B cell (primary cell): ENCODE measurements at regions not wholly inside any gene's neighbourhood (a gene's known extent, or its start where the extent isn't known, plus 50 kb on each side); places are given as distances from the start of the nearest gene placed in this dataset.

Source experiments
- ATAC-seq: fragments of 200-7000 bp; cut with Tn5 transposase; one replicate; pipeline ENCODE4 v1.10.0; 2021; ENCODE audit warnings: low read depth, mild to moderate bottlenecking, moderate number of reproducible peaks, moderate library complexity
- CTCF ChIA-PET: fragments of 350-600 bp; sonication (Branson Sonifier 250); formaldehyde crosslinking; loops from one replicate; lab custom pipeline; 2021; ENCODE audit warnings: antibody characterized with exemption, inconsistent platforms; lab: Charles Lee
- POLR2A ChIA-PET: fragments of 350-600 bp; sonication (Branson Sonifier 250); formaldehyde crosslinking; loops from one replicate; lab custom pipeline; 2021; ENCODE audit warnings: antibody characterized with exemption; lab: Charles Lee
- DNase-seq: peaks from one replicate; pipeline ENCODE4 v3.0.0; 2013
- H2AFZ ChIP-seq: 2 replicates; pipeline ENCODE4 v1.6.1; 2012; ENCODE audit warnings: mild to moderate bottlenecking, low read depth, low read length; ENCODE audit not compliant: insufficient read depth, poor library complexity, severe bottlenecking
- H3K27ac ChIP-seq, 2 donors: 1 replicate in 1 of 2; 2 replicates in 1 of 2; pipeline ENCODE4 v1.5.1; 2012 to 2013; ENCODE audit warnings: low read length in 2 of 2, mild to moderate bottlenecking in 2 of 2, moderate library complexity in 1 of 2
- H3K27me3 ChIP-seq, 4 experiments: fragments of 200-600 bp in 1 of 4; sonication (generic) in 1 of 4; replicated peaks in 1 of 4; 1 replicate in 2 of 4; 2 replicates in 2 of 4; pipeline versions ENCODE4 v1.6.1 to v1.7.0; 2013 to 2016; ENCODE audit warnings: low read length in 3 of 4, mild to moderate bottlenecking in 2 of 4, mixed read lengths in 1 of 4, moderate library complexity in 1 of 4; ENCODE audit not compliant: insufficient read depth in 4 of 4, control insufficient read depth in 3 of 4; ENCODE audit errors: control extremely low read depth in 1 of 4
- H3K36me3 ChIP-seq, 2 experiments: replicated peaks in 1 of 2; 1 replicate in 1 of 2; 2 replicates in 1 of 2; pipeline versions ENCODE4 v1.6.1 to v1.7.1; 2013; ENCODE audit warnings: low read length in 1 of 2; ENCODE audit not compliant: insufficient read depth in 2 of 2, control insufficient read depth in 1 of 2; ENCODE audit errors: control extremely low read depth in 1 of 2, extremely low read depth in 1 of 2
- H3K4me1 ChIP-seq, 2 donors: fragments of 200-600 bp in 1 of 2; sonication (generic) in 1 of 2; 1 replicate in 1 of 2; 2 replicates in 1 of 2; pipeline versions ENCODE4 v1.5.1 to v1.6.1; 2013 to 2017; ENCODE audit warnings: low read length in 2 of 2; ENCODE audit not compliant: control insufficient read depth in 2 of 2, insufficient read depth in 2 of 2
- H3K4me2 ChIP-seq: replicated peaks from 2 replicates; pipeline ENCODE3; 2012; ENCODE audit warnings: mild to moderate bottlenecking, low read depth, low read length; ENCODE audit not compliant: poor library complexity, severe bottlenecking
- H3K4me3 ChIP-seq, 5 experiments: fragments of 200-600 bp in 1 of 5; sonication (generic) in 1 of 5; 1 replicate in 3 of 5; 2 replicates in 2 of 5; pipeline versions ENCODE4 v1.5.1 to v1.7.0; 2011 to 2016; ENCODE audit warnings: low read length in 4 of 5, mild to moderate bottlenecking in 4 of 5, low read depth in 2 of 5, control low read depth in 1 of 5, moderate library complexity in 1 of 5; ENCODE audit not compliant: insufficient read depth in 1 of 5; ENCODE audit errors: control extremely low read depth in 1 of 5, extremely low read depth in 1 of 5
- H3K79me2 ChIP-seq: fragments of 200-600 bp; sonication (generic); one replicate; pipeline ENCODE4 v1.6.0; 2016; ENCODE audit warnings: low read length; ENCODE audit not compliant: control insufficient read depth, insufficient read depth
- H3K9ac ChIP-seq: fragments of 200-600 bp; sonication (generic); 2 replicates; pipeline ENCODE4 v1.6.1; 2017; ENCODE audit warnings: mild to moderate bottlenecking, low read length, moderate library complexity
- H3K9me3 ChIP-seq, 3 donors: one replicate each; pipeline versions ENCODE4 v1.6.1 to v1.7.1; 2013; ENCODE audit warnings: low read length in 2 of 3; ENCODE audit not compliant: control insufficient read depth in 2 of 3, insufficient read depth in 1 of 3; ENCODE audit errors: control extremely low read depth in 1 of 3
- H4K20me1 ChIP-seq: 2 replicates; pipeline ENCODE4 v1.6.0; 2012; ENCODE audit warnings: mild to moderate bottlenecking, low read length; ENCODE audit not compliant: insufficient read depth, control insufficient read depth, poor library complexity, severe bottlenecking
- H3K27ac Mint-ChIP-seq: one replicate; pipeline ENCODE4 v1.8.0; 2021; ENCODE audit warnings: mixed read lengths
- H3K27me3 Mint-ChIP-seq: one replicate; pipeline ENCODE4 v1.8.0; 2021; ENCODE audit warnings: mixed read lengths
- H3K4me1 Mint-ChIP-seq: one replicate; pipeline ENCODE4 v1.8.0; 2021; ENCODE audit warnings: mixed read lengths
- H3K4me3 Mint-ChIP-seq: one replicate; pipeline ENCODE4 v1.8.0; 2021; ENCODE audit warnings: mixed read lengths
- H3K9me3 Mint-ChIP-seq: one replicate; pipeline ENCODE4 v1.8.0; 2022; ENCODE audit warnings: mixed read lengths; ENCODE audit not compliant: insufficient read depth
- EZH2 ChIP-seq: IDR thresholded peaks from 2 replicates; pipeline ENCODE4 v1.6.1; 2012; ENCODE audit warnings: borderline replicate concordance, low read depth, mild to moderate bottlenecking, moderate library complexity, low read length; ENCODE audit not compliant: insufficient read depth, poor library complexity, severe bottlenecking
- WGBS: methylation state at CpG from one replicate; pipeline ENCODE4 v1.1.5; 2013; ENCODE audit warnings: missing lambda C conversion rate; ENCODE audit not compliant: insufficient coverage; 5-methylcytosine and 5-hydroxymethylcytosine counted together
- intact Hi-C: fragments of 100-400 bp; cut with micrococcal nuclease; formaldehyde crosslinking; loops from one replicate; pipeline ENCODE4 v1.10.0; 2022
- TF ChIP-seq, protein P1 (sequence below): fragments of 200-600 bp; IDR thresholded peaks from one replicate; pipeline ENCODE4 v1.8.0; 2022; ENCODE audit warnings: antibody characterized with exemption, mild to moderate bottlenecking

DNA sequence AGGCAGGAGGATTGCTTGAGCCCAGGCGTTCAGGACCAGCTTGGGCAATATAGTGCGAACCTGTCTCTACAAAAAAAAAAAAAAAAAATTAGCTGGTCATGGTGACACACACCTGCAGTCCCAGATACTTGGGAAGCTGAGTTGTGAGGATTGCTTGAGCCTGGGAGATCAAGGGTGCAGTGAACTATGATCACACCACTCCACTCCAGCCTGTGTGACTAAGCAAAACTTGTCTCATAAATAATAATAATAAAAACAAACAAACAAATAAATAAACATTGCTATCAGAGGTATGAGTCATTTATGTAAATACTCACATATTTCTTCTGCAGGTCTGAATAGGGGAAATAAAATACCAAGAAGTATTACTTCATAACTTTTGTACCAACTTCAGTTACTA is 1372.7 kb upstream of the AGA start:
- no peak for ATAC-seq
- DNase-seq: no peak
- Histone ChIP-seq H3K4me2 (no peak overlapping the region), H2AFZ (no peak overlapping the region), H3K4me3 (no peak overlapping the region), H3K36me3 (no peaks in the 10 kb centered on the region), H3K9me3 (peaks cover 0 to 6% (median 0%) of the 10 kb centered on the region in 3 donors), H3K4me1 (no peaks in the 10 kb centered on the region), H3K79me2 (no peaks in the 10 kb centered on the region), H4K20me1 (no peaks in the 10 kb centered on the region), H3K27ac (no peak overlapping the region), H3K27me3 (no peaks in the 10 kb centered on the region), H3K9ac (no peak overlapping the region)
- Mint-ChIP-seq H3K4me1 (no peaks in the 10 kb centered on the region), H3K27me3 (no peaks in the 10 kb centered on the region), H3K4me3 (no peak overlapping the region), H3K27ac (no peak overlapping the region), H3K9me3 (no peaks in the 10 kb centered on the region)
- 85% methylated on average over 2 of the region's 2 CpGs for whole genome bisulfite sequencing
- ChIA-PET CTCF (no interaction called here), POLR2A (no interaction called here)
- intact Hi-C loops: no loop called here
- no peak for TF ChIP-seq EZH2
- TF ChIP-seq, protein P1, sequence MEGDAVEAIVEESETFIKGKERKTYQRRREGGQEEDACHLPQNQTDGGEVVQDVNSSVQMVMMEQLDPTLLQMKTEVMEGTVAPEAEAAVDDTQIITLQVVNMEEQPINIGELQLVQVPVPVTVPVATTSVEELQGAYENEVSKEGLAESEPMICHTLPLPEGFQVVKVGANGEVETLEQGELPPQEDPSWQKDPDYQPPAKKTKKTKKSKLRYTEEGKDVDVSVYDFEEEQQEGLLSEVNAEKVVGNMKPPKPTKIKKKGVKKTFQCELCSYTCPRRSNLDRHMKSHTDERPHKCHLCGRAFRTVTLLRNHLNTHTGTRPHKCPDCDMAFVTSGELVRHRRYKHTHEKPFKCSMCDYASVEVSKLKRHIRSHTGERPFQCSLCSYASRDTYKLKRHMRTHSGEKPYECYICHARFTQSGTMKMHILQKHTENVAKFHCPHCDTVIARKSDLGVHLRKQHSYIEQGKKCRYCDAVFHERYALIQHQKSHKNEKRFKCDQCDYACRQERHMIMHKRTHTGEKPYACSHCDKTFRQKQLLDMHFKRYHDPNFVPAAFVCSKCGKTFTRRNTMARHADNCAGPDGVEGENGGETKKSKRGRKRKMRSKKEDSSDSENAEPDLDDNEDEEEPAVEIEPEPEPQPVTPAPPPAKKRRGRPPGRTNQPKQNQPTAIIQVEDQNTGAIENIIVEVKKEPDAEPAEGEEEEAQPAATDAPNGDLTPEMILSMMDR: no peak

DNA sequence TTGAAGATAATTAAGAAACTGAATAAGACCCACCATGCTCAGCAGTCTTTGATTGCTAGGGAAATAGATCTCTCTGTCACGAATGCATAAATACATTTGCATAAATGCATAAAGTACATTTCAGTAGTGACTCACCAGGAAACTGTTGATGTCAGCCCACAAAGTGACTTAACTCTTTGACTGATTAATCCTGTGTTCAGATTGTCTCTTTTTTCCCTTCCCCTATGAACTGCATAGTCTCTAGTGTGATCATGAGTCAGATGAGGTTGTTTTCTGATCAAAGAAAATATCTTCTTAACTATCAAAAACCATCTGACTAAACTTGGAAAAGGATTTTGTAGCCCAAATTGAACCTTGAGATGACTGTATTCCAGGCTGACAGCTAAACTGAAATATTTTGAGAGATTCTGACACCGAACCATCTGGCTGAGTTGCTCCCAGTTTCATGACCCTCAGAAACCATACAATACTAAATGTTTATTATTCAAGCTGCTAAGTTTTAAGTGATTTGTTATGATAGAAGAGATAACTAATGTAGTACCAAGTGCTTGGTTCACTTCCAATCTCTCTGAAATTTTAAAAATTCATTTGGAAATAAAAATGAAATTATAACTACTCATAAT is 1381.5 kb upstream of the AGA start:
- Histone ChIP-seq H2AFZ (no peak overlapping the region), H3K79me2 (no peaks in the 10 kb centered on the region), H3K4me2 (no peak overlapping the region), H3K9me3 (peaks cover 0 to 3% (median 0%) of the 10 kb centered on the region in 3 donors), H3K4me1 (no peaks in the 10 kb centered on the region), H3K27me3 (no peaks in the 10 kb centered on the region), H3K36me3 (no peaks in the 10 kb centered on the region), H4K20me1 (no peaks in the 10 kb centered on the region), H3K4me3 (no peak overlapping the region), H3K9ac (no peak overlapping the region), H3K27ac (no peak overlapping the region)
- no peak for ATAC-seq
- ChIA-PET POLR2A (no interaction called here), CTCF (no interaction called here)
- no peak for DNase-seq
- intact Hi-C loops: no loop called here
- 100% methylated on average over 1 of the region's 2 CpGs for WGBS
- H3K4me1 Mint-ChIP-seq: no peaks in the 10 kb centered on the region
- H3K4me3 Mint-ChIP-seq: no peak overlapping the region
- H3K27ac Mint-ChIP-seq: no peak overlapping the region
- no peaks in the 10 kb centered on the region for H3K27me3 Mint-ChIP-seq
- H3K9me3 Mint-ChIP-seq: peaks cover 2% of the 10 kb centered on the region
- TF ChIP-seq, protein P1: no peak
- no peak for TF ChIP-seq EZH2
